Smooth muscle cell (in vitro differentiated cells): ENCODE measurements at regions not wholly inside any gene's neighbourhood (a gene's known extent, or its start where the extent isn't known, plus 50 kb on each side); places are given as distances from the start of the nearest gene placed in this dataset.

ENCODE experiments used
- DNase-seq: peaks from one replicate; lab custom pipeline; 2025; ENCODE audit not compliant: unreplicated experiment; lab: John Stamatoyannopoulos, UW
- H2AFZ ChIP-seq: fragments of 200-600 bp; sonication (generic); 2 replicates; pipeline ENCODE4 v1.6.0; 2016; ENCODE audit warnings: antibody characterized with exemption, low read depth, mild to moderate bottlenecking
- H3F3A ChIP-seq: fragments of 200-600 bp; sonication (generic); 2 replicates; pipeline ENCODE4 v1.6.0; 2017; ENCODE audit warnings: antibody characterized with exemption, low read depth
- H3K27ac ChIP-seq: fragments of 200-600 bp; sonication (generic); 2 replicates; pipeline ENCODE4 v1.5.1; 2016; ENCODE audit warnings: low read depth, mild to moderate bottlenecking
- H3K27me3 ChIP-seq: fragments of 200-600 bp; sonication (generic); 2 replicates; pipeline ENCODE4 v1.6.1; 2016; ENCODE audit warnings: low read depth, mild to moderate bottlenecking
- H3K36me3 ChIP-seq: fragments of 200-600 bp; sonication (generic); 2 replicates; pipeline ENCODE4 v1.5.1; 2016; ENCODE audit warnings: low read depth
- H3K4me1 ChIP-seq: fragments of 200-600 bp; sonication (generic); 2 replicates; pipeline ENCODE4 v1.5.1; 2016; ENCODE audit warnings: low read depth
- H3K4me2 ChIP-seq: fragments of 200-600 bp; sonication (generic); 2 replicates; pipeline ENCODE4 v1.6.0; 2016; ENCODE audit warnings: mild to moderate bottlenecking
- H3K4me3 ChIP-seq: fragments of 200-600 bp; sonication (generic); 2 replicates; pipeline ENCODE4 v1.5.1; 2016; ENCODE audit warnings: mild to moderate bottlenecking
- H3K79me2 ChIP-seq: fragments of 200-600 bp; sonication (generic); 2 replicates; pipeline ENCODE4 v1.6.0; 2016; ENCODE audit warnings: low read depth, mild to moderate bottlenecking
- H3K9ac ChIP-seq: fragments of 200-600 bp; sonication (generic); 2 replicates; pipeline ENCODE4 v1.6.0; 2016; ENCODE audit warnings: low read depth
- H3K9me3 ChIP-seq: fragments of 200-600 bp; sonication (generic); replicated peaks from 2 replicates; pipeline ENCODE4 v1.5.1; 2016; ENCODE audit warnings: low read depth
- H4K20me1 ChIP-seq: fragments of 200-600 bp; sonication (generic); 2 replicates; pipeline ENCODE4 v1.6.0; 2016; ENCODE audit warnings: low read depth
- CTCF ChIP-seq: fragments of 200-600 bp; sonication (generic); IDR thresholded peaks from 2 replicates; pipeline ENCODE4 v1.5.1; 2017; ENCODE audit warnings: borderline replicate concordance, mild to moderate bottlenecking, antibody characterized with exemption; ENCODE audit not compliant: insufficient read depth, poor library complexity, severe bottlenecking
- WGBS: methylation state at CpG from one replicate; pipeline ENCODE4 v1.1.7; 2016; ENCODE audit warnings: low lambda C conversion rate; 5-methylcytosine and 5-hydroxymethylcytosine counted together

DNA sequence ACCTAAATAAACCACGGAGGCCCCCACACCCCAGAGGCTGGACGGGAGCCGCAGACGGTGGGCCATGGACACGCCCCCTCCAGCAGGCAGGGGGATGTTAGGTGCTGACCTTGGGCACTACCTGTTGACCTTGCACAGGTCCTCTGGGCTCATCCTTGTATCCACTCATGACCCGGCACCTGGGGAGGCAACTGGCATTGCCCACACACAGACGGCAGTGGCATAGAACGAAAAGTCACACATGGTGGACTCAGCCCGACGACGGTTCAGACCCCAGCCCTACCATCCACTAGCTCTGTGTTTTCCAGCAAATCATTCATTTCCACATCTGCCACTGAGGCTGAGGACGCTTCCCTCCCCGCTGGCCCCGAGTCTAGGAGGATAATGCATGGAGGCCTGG lies 247.7 kb upstream of the PPP2R2D start:
- Histone ChIP-seq H3K4me3 (no peak overlapping the region), H3K27me3 (peaks cover 18% of the 10 kb centered on the region), H3K4me2 (no peak overlapping the region), H3K27ac (no peak overlapping the region), H3K9ac (no peak overlapping the region), H3K4me1 (peaks cover 6% of the 10 kb centered on the region), H2AFZ (no peak overlapping the region), H3F3A (no peaks in the 10 kb centered on the region), H3K79me2 (no peaks in the 10 kb centered on the region), H3K9me3 (no peaks in the 10 kb centered on the region), H4K20me1 (no peaks in the 10 kb centered on the region), H3K36me3 (no peaks in the 10 kb centered on the region)
- TF ChIP-seq CTCF: no peak
- 93% methylated on average over 14 of the region's 14 CpGs for WGBS
- DNase-seq: no peak

DNA sequence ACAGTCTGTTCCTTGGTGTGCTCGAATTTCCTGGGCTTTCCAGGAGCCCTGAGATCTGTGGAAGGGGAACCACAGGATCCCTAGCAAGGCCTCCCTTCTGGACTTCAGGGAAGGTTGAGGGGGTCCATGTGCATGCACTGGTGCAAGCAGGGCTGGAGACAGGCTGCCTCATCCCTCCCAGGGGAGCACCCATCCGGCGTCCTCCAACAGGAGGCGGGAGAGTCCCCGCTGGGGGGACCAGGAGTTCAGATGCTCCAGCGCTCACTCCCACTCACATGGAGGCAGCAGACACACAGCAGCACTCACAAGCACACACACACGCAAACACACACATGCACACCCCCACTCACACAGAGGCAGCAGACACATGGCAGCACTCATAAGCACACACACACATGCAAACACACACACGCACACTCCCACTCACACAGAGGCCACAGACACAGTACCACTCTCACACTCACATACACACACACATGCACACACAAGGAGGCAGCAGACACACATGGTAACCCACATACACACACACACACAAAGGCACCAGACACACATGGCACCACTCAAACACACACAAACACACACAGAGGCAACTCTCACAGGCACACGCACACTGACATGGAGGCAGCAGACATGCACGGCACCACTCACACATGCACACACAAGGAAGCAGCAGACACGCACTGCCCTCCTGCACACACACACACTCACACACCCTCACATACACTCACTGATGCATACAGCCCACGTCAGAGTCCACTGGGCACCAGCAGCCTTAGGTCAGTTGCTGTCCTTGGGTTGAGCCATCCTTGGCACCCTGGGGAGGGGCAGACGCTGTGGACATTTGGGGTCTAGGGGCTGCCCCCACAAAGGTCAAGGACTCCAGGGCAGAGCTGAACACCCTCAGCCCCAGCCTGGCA lies 247.0 kb upstream of the PPP2R2D start:
- H3K4me1 ChIP-seq: peaks cover 6% of the 10 kb centered on the region

GRCh38 chr10:131654471-131655087 lies 246.2 kb upstream of the PPP2R2D start:
- H3K4me3 ChIP-seq: no peak overlapping the region
- no peak overlapping the region for H3K27ac ChIP-seq
- H3K9ac ChIP-seq: no peak overlapping the region
- TF ChIP-seq CTCF: no peak
- H3K4me2 ChIP-seq: no peak overlapping the region
- no peaks in the 10 kb centered on the region for H3K79me2 ChIP-seq
- H4K20me1 ChIP-seq: no peaks in the 10 kb centered on the region
- no peak overlapping the region for H2AFZ ChIP-seq
- peaks cover 6% of the 10 kb centered on the region for H3K4me1 ChIP-seq
- H3K36me3 ChIP-seq: no peaks in the 10 kb centered on the region
- H3F3A ChIP-seq: no peaks in the 10 kb centered on the region
- peaks cover 18% of the 10 kb centered on the region for H3K27me3 ChIP-seq
- 86% methylated on average over 21 of the region's 21 CpGs for WGBS
- no peaks in the 10 kb centered on the region for H3K9me3 ChIP-seq
- DNase-seq: no peak

More for the DNA sequence above, 247.0 kb upstream of the PPP2R2D start:
- no peaks in the 10 kb centered on the region for H4K20me1 ChIP-seq
- no peak overlapping the region for H3K9ac ChIP-seq
- H3F3A ChIP-seq: no peaks in the 10 kb centered on the region
- H3K4me3 ChIP-seq: no peak overlapping the region
- no peak for DNase-seq
- no peak overlapping the region for H3K4me2 ChIP-seq
- no peak overlapping the region for H3K27ac ChIP-seq
- 93% methylated on average over 13 of the region's 13 CpGs for WGBS
- peaks cover 18% of the 10 kb centered on the region for H3K27me3 ChIP-seq
- no peaks in the 10 kb centered on the region for H3K9me3 ChIP-seq
- H2AFZ ChIP-seq: no peak overlapping the region
- no peaks in the 10 kb centered on the region for H3K36me3 ChIP-seq
- no peak for TF ChIP-seq CTCF
- H3K79me2 ChIP-seq: no peaks in the 10 kb centered on the region
